HepG2 (cell line): ENCODE measurements at regions not wholly inside any gene's neighbourhood (a gene's known extent, or its start where the extent isn't known, plus 50 kb on each side); places are given as distances from the start of the nearest gene placed in this dataset.

Source experiments
- CHD2 ChIP-seq: IDR thresholded peaks from 2 replicates; pipeline ENCODE4 v1.6.1; 2011; ENCODE audit warnings: low read depth, low read length, improper control_type of control experiment
- EHMT2 ChIP-seq: fragments of 200-600 bp; sonication (generic); IDR thresholded peaks from 2 replicates; pipeline ENCODE4 v1.7.0; 2017; ENCODE audit warnings: antibody characterized with exemption, low read depth, low read length, borderline replicate concordance
- GABPA ChIP-seq, 2 experiments: IDR thresholded peaks; 2 replicates each; pipeline ENCODE4 v1.6.1; 2011 to 2016; ENCODE audit warnings: low read depth in 2 of 2, low read length in 1 of 2, missing biosample characterization in 1 of 2, missing genetic modification characterization in 1 of 2
- HOXA7 ChIP-seq: sonication (generic); formaldehyde crosslinking; IDR thresholded peaks from 2 replicates; pipeline ENCODE4 v1.8.1; 2022; ENCODE audit warnings: mild to moderate bottlenecking, missing genetic modification reagents, moderate library complexity
- JUNB ChIP-seq: sonication (generic); formaldehyde crosslinking; IDR thresholded peaks from 2 replicates; pipeline ENCODE4 v1.8.0; 2022; ENCODE audit warnings: missing genetic modification reagents, mild to moderate bottlenecking, borderline replicate concordance
- KLF16 ChIP-seq, 2 experiments: sonication (generic) in 1 of 2; formaldehyde crosslinking in 1 of 2; IDR thresholded peaks; 2 replicates each; pipeline versions ENCODE4 v1.6.1 to v1.8.0; 2016 to 2023; ENCODE audit warnings: missing genetic modification reagents in 2 of 2, missing compliant biosample characterization in 1 of 2
- RBAK ChIP-seq: sonication (generic); formaldehyde crosslinking; IDR thresholded peaks from 2 replicates; pipeline ENCODE4 v1.5.1; 2020; ENCODE audit warnings: mild to moderate bottlenecking, missing genetic modification reagents
- RBM39 ChIP-seq: fragments of 200-400 bp; formaldehyde crosslinking; IDR thresholded peaks from one replicate; pipeline ENCODE4 v1.6.1; 2018; ENCODE audit warnings: antibody characterized with exemption, mild to moderate bottlenecking, low read depth, low read length; ENCODE audit not compliant: poor library complexity, severe bottlenecking
- REST ChIP-seq, 2 experiments: IDR thresholded peaks; 2 replicates each; pipeline ENCODE4 v1.6.1; 2011 to 2012; ENCODE audit warnings: low read length in 2 of 2, borderline replicate concordance in 1 of 2, low read depth in 1 of 2, mild to moderate bottlenecking in 1 of 2, moderate library complexity in 1 of 2
- SIX1 ChIP-seq: sonication (generic); formaldehyde crosslinking; IDR thresholded peaks from 2 replicates; pipeline ENCODE4 v1.4.0; 2020; ENCODE audit warnings: missing genetic modification reagents, borderline replicate concordance
- SRSF9 ChIP-seq: fragments of 200-400 bp; formaldehyde crosslinking; IDR thresholded peaks from 2 replicates; pipeline ENCODE4 v1.6.1; 2018; ENCODE audit warnings: borderline replicate concordance, mild to moderate bottlenecking, low read depth, low read length; ENCODE audit not compliant: insufficient read depth, poor library complexity, severe bottlenecking
- ZBTB3 ChIP-seq: sonication (generic); formaldehyde crosslinking; IDR thresholded peaks from 2 replicates; pipeline ENCODE4 v1.4.0; 2020; ENCODE audit warnings: low read depth, mild to moderate bottlenecking, moderate library complexity, missing genetic modification reagents, borderline replicate concordance
- ZMYM3 ChIP-seq: sonication (generic); formaldehyde crosslinking; IDR thresholded peaks from 2 replicates; pipeline ENCODE4 v1.5.1; 2020; ENCODE audit warnings: mild to moderate bottlenecking, missing genetic modification reagents
- ZNF510 ChIP-seq: sonication (generic); formaldehyde crosslinking; IDR thresholded peaks from 2 replicates; pipeline ENCODE4 v1.4.0; 2020; ENCODE audit warnings: low read depth, mild to moderate bottlenecking, missing genetic modification reagents
- ZNF563 ChIP-seq: sonication (generic); formaldehyde crosslinking; IDR thresholded peaks from 2 replicates; pipeline ENCODE4 v1.8.0; 2022; ENCODE audit warnings: mild to moderate bottlenecking, moderate library complexity, missing genetic modification reagents
- ZNF619 ChIP-seq: sonication (generic); formaldehyde crosslinking; IDR thresholded peaks from 2 replicates; pipeline ENCODE4 v1.4.0; 2020; ENCODE audit warnings: mild to moderate bottlenecking, missing genetic modification reagents
- ZNF782 ChIP-seq: sonication (generic); formaldehyde crosslinking; IDR thresholded peaks from 2 replicates; pipeline ENCODE4 v1.4.0; 2020; ENCODE audit warnings: missing genetic modification reagents, mild to moderate bottlenecking, borderline replicate concordance
- ZSCAN12 ChIP-seq: sonication (generic); formaldehyde crosslinking; IDR thresholded peaks from 2 replicates; pipeline ENCODE4 v1.9.0; 2021; ENCODE audit warnings: mild to moderate bottlenecking, missing genetic modification reagents
- TF ChIP-seq, protein P1 (sequence below): fragments of 450-650 bp; IDR thresholded peaks from 2 replicates; pipeline ENCODE4 v1.6.1; 2016
- TF ChIP-seq, protein P2 (sequence below): sonication (generic); formaldehyde crosslinking; IDR thresholded peaks from 2 replicates; pipeline ENCODE4 v1.9.0; 2021; ENCODE audit warnings: missing genetic modification reagents, borderline replicate concordance
- TF ChIP-seq, protein P3 (sequence below): sonication (generic); formaldehyde crosslinking; IDR thresholded peaks from 2 replicates; pipeline ENCODE4 v1.5.1; 2020; ENCODE audit warnings: missing genetic modification reagents, mild to moderate bottlenecking, borderline replicate concordance

DNA sequence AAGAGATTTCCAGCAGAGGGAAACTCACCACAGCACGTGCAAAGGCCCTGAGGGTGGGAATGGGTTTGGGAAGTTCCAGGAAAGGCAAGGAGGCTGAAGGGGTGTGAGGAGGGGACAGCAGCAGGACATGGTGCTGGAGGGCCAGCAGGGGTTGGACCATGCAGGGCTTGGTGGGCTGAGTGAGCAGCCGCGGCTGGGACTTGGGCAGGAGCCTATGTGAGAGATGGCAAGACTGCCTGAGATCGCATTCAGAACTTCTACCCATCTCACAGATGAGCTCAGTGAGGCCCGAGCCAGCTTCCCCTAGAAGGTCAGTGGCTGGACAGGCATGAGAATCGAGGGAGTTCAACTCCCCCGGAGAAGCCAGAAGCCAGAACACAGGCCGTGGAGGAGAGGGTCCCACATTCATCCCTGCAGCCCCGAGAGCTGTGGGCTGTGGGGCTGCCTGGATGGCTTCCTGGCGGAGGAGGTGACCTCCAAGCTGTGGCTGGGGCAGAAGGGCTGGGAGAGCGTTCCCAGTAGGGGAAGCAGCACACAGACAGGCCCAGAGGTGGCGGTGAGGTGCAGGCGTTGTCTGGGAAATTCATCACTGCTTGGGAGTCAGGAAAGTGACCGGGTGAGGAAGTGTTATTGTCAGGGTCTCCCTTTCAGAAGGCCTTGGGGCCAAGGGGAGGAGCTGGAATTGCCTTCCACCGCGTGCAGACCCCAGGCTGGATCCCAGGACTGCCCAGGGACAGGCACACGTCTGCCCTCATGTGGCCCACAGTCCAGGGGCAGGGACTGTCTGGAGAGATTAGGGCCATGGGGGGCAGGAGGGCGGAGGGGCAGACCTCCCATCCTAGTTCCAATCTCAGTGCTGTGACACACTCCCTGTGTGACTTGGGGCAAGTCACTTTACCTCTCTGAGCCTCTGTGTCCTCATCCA is 103.8 kb downstream of the CEBPB start (continued):
- TF ChIP-seq, protein P1, sequence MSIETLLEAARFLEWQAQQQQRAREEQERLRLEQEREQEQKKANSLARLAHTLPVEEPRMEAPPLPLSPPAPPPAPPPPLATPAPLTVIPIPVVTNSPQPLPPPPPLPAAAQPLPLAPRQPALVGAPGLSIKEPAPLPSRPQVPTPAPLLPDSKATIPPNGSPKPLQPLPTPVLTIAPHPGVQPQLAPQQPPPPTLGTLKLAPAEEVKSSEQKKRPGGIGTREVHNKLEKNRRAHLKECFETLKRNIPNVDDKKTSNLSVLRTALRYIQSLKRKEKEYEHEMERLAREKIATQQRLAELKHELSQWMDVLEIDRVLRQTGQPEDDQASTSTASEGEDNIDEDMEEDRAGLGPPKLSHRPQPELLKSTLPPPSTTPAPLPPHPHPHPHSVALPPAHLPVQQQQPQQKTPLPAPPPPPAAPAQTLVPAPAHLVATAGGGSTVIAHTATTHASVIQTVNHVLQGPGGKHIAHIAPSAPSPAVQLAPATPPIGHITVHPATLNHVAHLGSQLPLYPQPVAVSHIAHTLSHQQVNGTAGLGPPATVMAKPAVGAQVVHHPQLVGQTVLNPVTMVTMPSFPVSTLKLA, result no peak
- TF ChIP-seq, protein P2, sequence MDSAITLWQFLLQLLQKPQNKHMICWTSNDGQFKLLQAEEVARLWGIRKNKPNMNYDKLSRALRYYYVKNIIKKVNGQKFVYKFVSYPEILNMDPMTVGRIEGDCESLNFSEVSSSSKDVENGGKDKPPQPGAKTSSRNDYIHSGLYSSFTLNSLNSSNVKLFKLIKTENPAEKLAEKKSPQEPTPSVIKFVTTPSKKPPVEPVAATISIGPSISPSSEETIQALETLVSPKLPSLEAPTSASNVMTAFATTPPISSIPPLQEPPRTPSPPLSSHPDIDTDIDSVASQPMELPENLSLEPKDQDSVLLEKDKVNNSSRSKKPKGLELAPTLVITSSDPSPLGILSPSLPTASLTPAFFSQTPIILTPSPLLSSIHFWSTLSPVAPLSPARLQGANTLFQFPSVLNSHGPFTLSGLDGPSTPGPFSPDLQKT (CRISPR knock-in tag), result no peak
- TF ChIP-seq SIX1 (CRISPR knock-in tag) (no peak), REST (IDR thresholded peaks at IDR 0.05; ENCODE audit: borderline replicate concordance in 1 of 2, low read depth in 1 of 2, low read length in 2 of 2) (no peak), ZNF782 (0 out of 2 replicates have a peak, but pooled peaks have one; percentile 25), ZNF510 (no peak; the same call in 1 of the 2 replicates), ZBTB3 (no peak), ZNF619 (CRISPR knock-in tag) (0 out of 2 replicates have a peak, but pooled peaks have one; percentile 15), RBAK (CRISPR knock-in tag) (no peak), HOXA7 (CRISPR knock-in tag) (no peak), RBM39 (peak; percentile 38), GABPA (IDR thresholded peaks at IDR 0.05; ENCODE audit: low read depth, low read length) (no peak), GABPA (CRISPR knock-in tag; IDR thresholded peaks at IDR 0.05; ENCODE audit: low read depth) (no peak), ZMYM3 (CRISPR knock-in tag) (peak; percentile 98), EHMT2 (no peak), JUNB (CRISPR knock-in tag) (no peak), ZSCAN12 (CRISPR knock-in tag) (no peak), CHD2 (no peak), ZNF563 (no peak), KLF16 (CRISPR knock-in tag; IDR thresholded peaks at IDR 0.05) (no peak), SRSF9 (no peak)
- TF ChIP-seq, protein P3, sequence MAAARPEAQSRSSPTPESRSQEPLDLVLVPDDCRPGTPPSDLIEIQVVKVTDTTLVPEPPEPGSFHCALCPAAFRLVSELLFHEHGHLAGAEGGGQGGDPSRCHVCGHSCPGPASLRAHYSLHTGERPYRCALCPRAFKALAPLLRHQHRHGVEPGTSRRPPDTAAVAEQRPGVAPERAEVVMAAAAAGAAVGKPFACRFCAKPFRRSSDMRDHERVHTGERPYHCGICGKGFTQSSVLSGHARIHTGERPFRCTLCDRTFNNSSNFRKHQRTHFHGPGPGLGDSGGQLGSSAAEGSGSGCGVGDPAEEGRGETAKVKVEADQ, result peak; percentile 61; the same call in 1 of the 2 replicates
